NT2/D1 (cell line): ENCODE measurements at regions not wholly inside any gene's neighbourhood (a gene's known extent, or its start where the extent isn't known, plus 50 kb on each side); places are given as distances from the start of the nearest gene placed in this dataset.

ENCODE experiments used
- SUZ12 ChIP-seq: IDR thresholded peaks from 2 replicates; pipeline ENCODE4 v1.6.1; 2011; ENCODE audit not compliant: insufficient read length, insufficient read depth; ENCODE audit errors: extremely low read depth
- YY1 ChIP-seq: IDR thresholded peaks from 2 replicates; pipeline ENCODE4 v1.6.1; 2011; ENCODE audit not compliant: insufficient read length, insufficient read depth
- ZNF274 ChIP-seq: IDR thresholded peaks from 2 replicates; pipeline ENCODE4 v1.6.1; 2011; ENCODE audit warnings: mild to moderate bottlenecking, low read depth, low read length

- no peak for TF ChIP-seq YY1
- no peak for TF ChIP-seq SUZ12
- no peak for TF ChIP-seq ZNF274
Measured at GRCh38 chr18:51890762-51891161, 449.2 kb upstream of the DCC start.
